ENCODE measurements at regions not wholly inside any gene's neighbourhood (a gene's known extent, or its start where the extent isn't known, plus 50 kb on each side); places are given as distances from the start of the nearest gene placed in this dataset.

DNA sequence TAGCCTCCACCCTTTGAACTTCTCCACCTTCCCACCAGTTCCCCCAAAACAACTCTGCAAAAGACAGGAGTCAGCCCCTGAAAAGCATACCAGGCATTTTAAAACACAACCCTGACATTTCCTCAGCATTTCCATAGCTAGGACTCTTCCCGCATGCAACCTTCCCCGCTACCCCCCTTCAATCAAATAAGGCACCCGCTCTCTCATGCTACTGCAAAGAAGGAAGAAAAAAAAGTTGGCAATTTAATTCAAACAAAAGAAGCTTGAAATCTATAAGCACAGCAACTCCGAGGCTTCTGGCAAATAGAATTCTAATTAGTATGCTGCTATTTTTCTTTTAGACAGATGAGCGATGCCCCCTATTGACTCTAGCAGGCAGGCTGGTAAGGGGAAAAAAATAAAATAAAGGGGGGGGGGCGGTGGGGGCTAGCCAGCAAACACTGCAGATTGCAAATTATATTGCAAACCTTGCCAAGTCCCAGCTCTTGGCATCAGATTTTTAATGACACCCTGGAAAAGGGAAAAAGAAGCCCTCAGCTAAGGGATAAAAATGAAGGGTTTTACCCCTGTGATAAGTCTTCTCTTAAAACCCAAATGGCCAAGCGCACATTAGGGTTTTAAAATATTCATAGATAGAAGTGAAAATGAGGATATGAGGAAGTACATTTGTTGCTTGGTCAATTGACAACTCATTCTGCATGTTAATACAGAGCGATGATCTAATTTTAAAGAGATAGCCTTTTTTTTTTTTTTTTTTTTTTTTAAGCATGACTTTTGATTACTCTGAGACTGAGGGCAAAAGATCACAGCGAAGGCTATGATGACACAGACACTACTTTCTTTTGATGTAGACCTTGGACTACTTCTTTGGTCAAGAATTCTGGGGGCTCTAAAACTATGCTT lies 255.2 kb downstream of the NR2F2 start:
- TF ChIP-seq ZNF157 (tag by site-specific recombination; IDR thresholded peaks at IDR 0.05), result peak; percentile 39; the same call in 1 of the 2 replicates
- TF ChIP-seq, protein P1, sequence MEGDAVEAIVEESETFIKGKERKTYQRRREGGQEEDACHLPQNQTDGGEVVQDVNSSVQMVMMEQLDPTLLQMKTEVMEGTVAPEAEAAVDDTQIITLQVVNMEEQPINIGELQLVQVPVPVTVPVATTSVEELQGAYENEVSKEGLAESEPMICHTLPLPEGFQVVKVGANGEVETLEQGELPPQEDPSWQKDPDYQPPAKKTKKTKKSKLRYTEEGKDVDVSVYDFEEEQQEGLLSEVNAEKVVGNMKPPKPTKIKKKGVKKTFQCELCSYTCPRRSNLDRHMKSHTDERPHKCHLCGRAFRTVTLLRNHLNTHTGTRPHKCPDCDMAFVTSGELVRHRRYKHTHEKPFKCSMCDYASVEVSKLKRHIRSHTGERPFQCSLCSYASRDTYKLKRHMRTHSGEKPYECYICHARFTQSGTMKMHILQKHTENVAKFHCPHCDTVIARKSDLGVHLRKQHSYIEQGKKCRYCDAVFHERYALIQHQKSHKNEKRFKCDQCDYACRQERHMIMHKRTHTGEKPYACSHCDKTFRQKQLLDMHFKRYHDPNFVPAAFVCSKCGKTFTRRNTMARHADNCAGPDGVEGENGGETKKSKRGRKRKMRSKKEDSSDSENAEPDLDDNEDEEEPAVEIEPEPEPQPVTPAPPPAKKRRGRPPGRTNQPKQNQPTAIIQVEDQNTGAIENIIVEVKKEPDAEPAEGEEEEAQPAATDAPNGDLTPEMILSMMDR (tag by site-specific recombination; IDR thresholded peaks at IDR 0.05), result no peak
- TF ChIP-seq ZNF274 (IDR thresholded peaks at IDR 0.05; ENCODE audit: low read length), result no peak
- no peak for TF ChIP-seq ZNF274 (tag by site-specific recombination; IDR thresholded peaks at IDR 0.05; ENCODE audit: borderline replicate concordance)

Data from HEK293 (cell line).